H9 (cell line): ENCODE measurements at regions not wholly inside any gene's neighbourhood (a gene's known extent, or its start where the extent isn't known, plus 50 kb on each side); places are given as distances from the start of the nearest gene placed in this dataset.

Experiments used
- DNase-seq: peaks from one replicate; pipeline ENCODE4 v3.0.0-alpha.2; 2017
- H2AFZ ChIP-seq: one replicate; pipeline ENCODE4 v1.6.1; 2013; ENCODE audit warnings: mild to moderate bottlenecking, low read length, control low read depth, moderate library complexity
- H2AK5ac ChIP-seq: 2 replicates; pipeline ENCODE4 v1.6.1; 2013; ENCODE audit warnings: low read length, control low read depth, mixed read lengths; ENCODE audit not compliant: insufficient read length
- H2BK120ac ChIP-seq: one replicate; pipeline ENCODE4 v1.6.1; 2013; ENCODE audit warnings: low read depth, mild to moderate bottlenecking, low read length, control low read depth, inconsistent platforms; ENCODE audit not compliant: poor library complexity, severe bottlenecking
- H2BK12ac ChIP-seq: 2 replicates; pipeline ENCODE4 v1.6.1; 2013; ENCODE audit warnings: low read length, control low read depth, mixed read lengths, low read depth; ENCODE audit not compliant: insufficient read length
- H2BK15ac ChIP-seq: 2 replicates; pipeline ENCODE4 v1.6.1; 2013; ENCODE audit warnings: low read depth, low read length, control low read depth
- H2BK20ac ChIP-seq: one replicate; pipeline ENCODE4 v1.6.1; 2013; ENCODE audit warnings: low read depth, mild to moderate bottlenecking, low read length, control low read depth, inconsistent platforms; ENCODE audit not compliant: poor library complexity, severe bottlenecking
- H2BK5ac ChIP-seq: 2 replicates; pipeline ENCODE4 v1.6.1; 2013; ENCODE audit warnings: low read length, control low read depth, mixed read lengths; ENCODE audit not compliant: insufficient read length
- H3K14ac ChIP-seq: 2 replicates; pipeline ENCODE4 v1.6.1; 2013; ENCODE audit warnings: low read length, control low read depth; ENCODE audit not compliant: insufficient read depth
- H3K18ac ChIP-seq: 2 replicates; pipeline ENCODE4 v1.6.1; 2013; ENCODE audit warnings: low read depth, mild to moderate bottlenecking, mixed read lengths, low read length, control low read depth; ENCODE audit not compliant: insufficient read length
- H3K23ac ChIP-seq: 2 replicates; pipeline ENCODE4 v1.6.1; 2013; ENCODE audit warnings: low read length, control low read depth, mixed read lengths, low read depth; ENCODE audit not compliant: insufficient read length
- H3K23me2 ChIP-seq: 2 replicates; pipeline ENCODE4 v1.6.1; 2013; ENCODE audit warnings: low read depth, mild to moderate bottlenecking, mixed read lengths, low read length, control low read depth; ENCODE audit not compliant: insufficient read length, poor library complexity, severe bottlenecking
- H3K27ac ChIP-seq: 2 replicates; pipeline ENCODE4 v1.5.1; 2013; ENCODE audit warnings: low read length, control low read depth, mixed read lengths, low read depth; ENCODE audit not compliant: insufficient read length
- H3K27me3 ChIP-seq: 2 replicates; pipeline ENCODE4 v1.6.1; 2013; ENCODE audit warnings: low read length, control low read depth, inconsistent platforms; ENCODE audit not compliant: insufficient read depth
- H3K4ac ChIP-seq: 2 replicates; pipeline ENCODE4 v1.6.1; 2013; ENCODE audit warnings: low read depth, mild to moderate bottlenecking, control low read depth, inconsistent platforms, low read length, moderate library complexity
- H3K4me1 ChIP-seq: 2 replicates; pipeline ENCODE4 v1.6.1; 2013; ENCODE audit warnings: low read length, control low read depth, inconsistent platforms; ENCODE audit not compliant: insufficient read depth
- H3K4me2 ChIP-seq: 2 replicates; pipeline ENCODE4 v1.6.1; 2013; ENCODE audit warnings: low read length, control low read depth, mixed read lengths; ENCODE audit not compliant: insufficient read length, insufficient read depth
- H3K56ac ChIP-seq: 2 replicates; pipeline ENCODE4 v1.6.1; 2013; ENCODE audit warnings: low read depth, mild to moderate bottlenecking, mixed read lengths, low read length, control low read depth; ENCODE audit not compliant: insufficient read length
- H3K79me1 ChIP-seq: 2 replicates; pipeline ENCODE4 v1.6.1; 2013; ENCODE audit warnings: low read depth, mild to moderate bottlenecking, moderate library complexity, low read length, control low read depth, inconsistent platforms; ENCODE audit not compliant: insufficient read depth, poor library complexity, severe bottlenecking
- H3K79me2 ChIP-seq: 2 replicates; pipeline ENCODE4 v1.6.1; 2013; ENCODE audit warnings: low read length, control low read depth, inconsistent platforms; ENCODE audit not compliant: insufficient read depth
- H3K9ac ChIP-seq: 2 replicates; pipeline ENCODE4 v1.6.1; 2013; ENCODE audit warnings: low read length, control low read depth, mixed read lengths; ENCODE audit not compliant: insufficient read length; ENCODE audit errors: extremely low read depth
- H3K9me3 ChIP-seq: one replicate; pipeline ENCODE4 v1.6.1; 2013; ENCODE audit warnings: low read depth, low read length, inconsistent platforms; ENCODE audit not compliant: control insufficient read depth
- H3T11ph ChIP-seq: one replicate; pipeline ENCODE4 v1.6.1; 2013; ENCODE audit warnings: mild to moderate bottlenecking, low read length, control low read depth, inconsistent platforms
- H4K20me1 ChIP-seq: one replicate; pipeline ENCODE4 v1.6.1; 2013; ENCODE audit not compliant: control insufficient read depth, insufficient read length, insufficient read depth
- H4K5ac ChIP-seq: 2 replicates; pipeline ENCODE4 v1.6.1; 2013; ENCODE audit warnings: low read depth, mild to moderate bottlenecking, mixed read lengths, low read length, control low read depth; ENCODE audit not compliant: insufficient read length
- H4K8ac ChIP-seq: replicated peaks from 2 replicates; pipeline ENCODE4 v1.6.1; 2013; ENCODE audit warnings: low read length, control low read depth, mixed read lengths, low read depth; ENCODE audit not compliant: insufficient read length
- H4K91ac ChIP-seq: 2 replicates; pipeline ENCODE4 v1.6.1; 2013; ENCODE audit warnings: low read depth, mild to moderate bottlenecking, moderate library complexity, mixed read lengths, low read length, control low read depth; ENCODE audit not compliant: insufficient read length
- H3K27ac Mint-ChIP-seq, 3 experiments: 2 replicates in 2 of 3; 3 replicates in 1 of 3; pipeline ENCODE4 v1.8.0; 2020 to 2021; ENCODE audit warnings: mixed read lengths in 3 of 3, mild to moderate bottlenecking in 1 of 3, moderate library complexity in 1 of 3
- H3K27me3 Mint-ChIP-seq: 2 replicates; pipeline ENCODE4 v1.8.0; 2021; ENCODE audit warnings: low read depth, mild to moderate bottlenecking, moderate library complexity, mixed read lengths
- H3K36me3 Mint-ChIP-seq, 3 experiments: 2 replicates in 2 of 3; 3 replicates in 1 of 3; pipeline ENCODE4 v1.8.0; 2020 to 2021; ENCODE audit warnings: low read depth in 3 of 3, mixed read lengths in 3 of 3; ENCODE audit not compliant: insufficient read depth in 1 of 3
- H3K4me1 Mint-ChIP-seq, 2 experiments: 2 replicates each; pipeline ENCODE4 v1.8.0; 2020; ENCODE audit warnings: mixed read lengths in 2 of 2
- H3K4me3 Mint-ChIP-seq, 2 experiments: 2 replicates in 1 of 2; 3 replicates in 1 of 2; pipeline ENCODE4 v1.8.0; 2020 to 2021; ENCODE audit warnings: mild to moderate bottlenecking in 2 of 2, mixed read lengths in 2 of 2, moderate library complexity in 1 of 2
- H3K9me3 Mint-ChIP-seq, 2 experiments: 2 replicates in 1 of 2; 3 replicates in 1 of 2; pipeline ENCODE4 v1.8.0; 2020; ENCODE audit warnings: mild to moderate bottlenecking in 2 of 2, mixed read lengths in 2 of 2, moderate library complexity in 1 of 2
- WGBS: extraction: QIAGEN DNeasy Blood & Tissue Kit; methylation state at CpG from one replicate; pipeline ENCODE4 v1.1.7; 2013; ENCODE audit warnings: missing lambda C conversion rate, low lambda C conversion rate, mixed read lengths; ENCODE audit not compliant: insufficient read length; ENCODE audit errors: extremely low coverage; 5-methylcytosine and 5-hydroxymethylcytosine counted together
- TF ChIP-seq, protein P1 (sequence below): fragments of 200-600 bp; sonication (generic); conservative IDR thresholded peaks from 3 replicates; pipeline ENCODE4 v1.8.0; 2021; ENCODE audit warnings: antibody characterized with exemption, mild to moderate bottlenecking

DNA sequence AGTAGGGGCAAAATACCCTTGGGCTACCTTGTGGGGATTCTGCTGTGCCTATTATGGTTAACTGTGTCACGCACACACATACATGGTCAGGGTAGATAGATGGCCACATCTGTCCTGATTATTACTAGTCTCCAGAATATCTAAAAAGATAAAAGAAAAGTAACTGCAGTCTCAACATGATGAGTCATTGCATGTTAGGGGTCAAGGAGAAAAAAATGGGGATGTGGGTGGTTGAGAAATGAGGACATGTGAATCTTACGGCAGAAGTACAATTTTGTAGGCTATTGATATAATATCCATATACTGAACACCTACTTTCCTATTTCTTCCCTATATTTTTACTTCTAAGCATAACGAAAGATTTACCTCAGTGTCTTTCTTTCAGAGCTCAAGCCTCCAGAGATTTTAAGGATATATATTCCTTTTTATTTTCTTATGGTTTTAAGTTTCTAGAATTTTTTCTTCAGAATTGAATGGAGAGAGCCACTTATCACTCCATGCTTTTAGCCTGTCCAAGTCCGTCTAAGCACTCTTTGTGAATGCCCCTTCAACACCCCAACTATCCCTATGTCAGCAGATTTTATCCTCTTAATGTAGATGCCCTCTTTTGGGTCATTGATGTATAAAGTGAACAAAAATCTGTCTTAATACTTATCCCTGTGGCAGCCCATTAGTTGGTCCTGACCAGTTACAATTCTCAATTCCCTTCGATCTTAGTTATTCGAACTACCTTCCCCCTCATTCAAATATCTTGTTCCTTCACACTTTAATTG, 642.2 kb downstream of the IQCM start:
- Mint-ChIP-seq H3K36me3 (no peaks in the 10 kb centered on the region), H3K9me3 (no peaks in the 10 kb centered on the region), H3K27ac (no peak overlapping the region), H3K4me3 (no peak overlapping the region), H3K27me3 (no peaks in the 10 kb centered on the region; the same call in 1 of the 2 replicates), H3K4me1 (0 out of 4 replicates have a peak, but pooled peaks cover 0 to 3% of the 10 kb centered on the region in 2 experiments)
- no peak overlapping the region for H2BK15ac ChIP-seq
- no peaks in the 10 kb centered on the region for H4K20me1 ChIP-seq
- H2AK5ac ChIP-seq = no peak overlapping the region
- no peak overlapping the region for H3K27ac ChIP-seq
- no peak overlapping the region for H2BK12ac ChIP-seq
- 100% methylated on average over 2 of the region's 6 CpGs for WGBS
- TF ChIP-seq, protein P1, sequence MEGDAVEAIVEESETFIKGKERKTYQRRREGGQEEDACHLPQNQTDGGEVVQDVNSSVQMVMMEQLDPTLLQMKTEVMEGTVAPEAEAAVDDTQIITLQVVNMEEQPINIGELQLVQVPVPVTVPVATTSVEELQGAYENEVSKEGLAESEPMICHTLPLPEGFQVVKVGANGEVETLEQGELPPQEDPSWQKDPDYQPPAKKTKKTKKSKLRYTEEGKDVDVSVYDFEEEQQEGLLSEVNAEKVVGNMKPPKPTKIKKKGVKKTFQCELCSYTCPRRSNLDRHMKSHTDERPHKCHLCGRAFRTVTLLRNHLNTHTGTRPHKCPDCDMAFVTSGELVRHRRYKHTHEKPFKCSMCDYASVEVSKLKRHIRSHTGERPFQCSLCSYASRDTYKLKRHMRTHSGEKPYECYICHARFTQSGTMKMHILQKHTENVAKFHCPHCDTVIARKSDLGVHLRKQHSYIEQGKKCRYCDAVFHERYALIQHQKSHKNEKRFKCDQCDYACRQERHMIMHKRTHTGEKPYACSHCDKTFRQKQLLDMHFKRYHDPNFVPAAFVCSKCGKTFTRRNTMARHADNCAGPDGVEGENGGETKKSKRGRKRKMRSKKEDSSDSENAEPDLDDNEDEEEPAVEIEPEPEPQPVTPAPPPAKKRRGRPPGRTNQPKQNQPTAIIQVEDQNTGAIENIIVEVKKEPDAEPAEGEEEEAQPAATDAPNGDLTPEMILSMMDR = no peak
- no peak for DNase-seq
- no peak overlapping the region for H3K14ac ChIP-seq
- H3K79me1 ChIP-seq = no peaks in the 10 kb centered on the region
- no peak overlapping the region for H3K4ac ChIP-seq
- H3T11ph ChIP-seq = no peak overlapping the region
- no peak overlapping the region for H3K18ac ChIP-seq
- no peak overlapping the region for H3K4me2 ChIP-seq
- H2BK20ac ChIP-seq = no peak overlapping the region
- no peaks in the 10 kb centered on the region for H3K79me2 ChIP-seq
- H4K91ac ChIP-seq = no peak overlapping the region
- no peak overlapping the region for H4K5ac ChIP-seq
- no peak overlapping the region for H3K9ac ChIP-seq
- H2BK120ac ChIP-seq = no peak overlapping the region
- no peak overlapping the region for H2BK5ac ChIP-seq
- no peak overlapping the region for H4K8ac ChIP-seq
- H3K23me2 ChIP-seq = no peaks in the 10 kb centered on the region
- H3K9me3 ChIP-seq = no peaks in the 10 kb centered on the region
- H3K23ac ChIP-seq = no peak overlapping the region
- no peak overlapping the region for H3K56ac ChIP-seq
- no peaks in the 10 kb centered on the region for H3K27me3 ChIP-seq
- H2AFZ ChIP-seq = no peak overlapping the region
- H3K4me1 ChIP-seq = no peaks in the 10 kb centered on the region; the same call in 1 of the 2 replicates
